ENCODE measurements at regions not wholly inside any gene's neighbourhood (a gene's known extent, or its start where the extent isn't known, plus 50 kb on each side); places are given as distances from the start of the nearest gene placed in this dataset.

GRCh38 chr1:83673312-83673711 is 325.6 kb downstream of the TTLL7 start (continued):
- TF ChIP-seq, protein P1, sequence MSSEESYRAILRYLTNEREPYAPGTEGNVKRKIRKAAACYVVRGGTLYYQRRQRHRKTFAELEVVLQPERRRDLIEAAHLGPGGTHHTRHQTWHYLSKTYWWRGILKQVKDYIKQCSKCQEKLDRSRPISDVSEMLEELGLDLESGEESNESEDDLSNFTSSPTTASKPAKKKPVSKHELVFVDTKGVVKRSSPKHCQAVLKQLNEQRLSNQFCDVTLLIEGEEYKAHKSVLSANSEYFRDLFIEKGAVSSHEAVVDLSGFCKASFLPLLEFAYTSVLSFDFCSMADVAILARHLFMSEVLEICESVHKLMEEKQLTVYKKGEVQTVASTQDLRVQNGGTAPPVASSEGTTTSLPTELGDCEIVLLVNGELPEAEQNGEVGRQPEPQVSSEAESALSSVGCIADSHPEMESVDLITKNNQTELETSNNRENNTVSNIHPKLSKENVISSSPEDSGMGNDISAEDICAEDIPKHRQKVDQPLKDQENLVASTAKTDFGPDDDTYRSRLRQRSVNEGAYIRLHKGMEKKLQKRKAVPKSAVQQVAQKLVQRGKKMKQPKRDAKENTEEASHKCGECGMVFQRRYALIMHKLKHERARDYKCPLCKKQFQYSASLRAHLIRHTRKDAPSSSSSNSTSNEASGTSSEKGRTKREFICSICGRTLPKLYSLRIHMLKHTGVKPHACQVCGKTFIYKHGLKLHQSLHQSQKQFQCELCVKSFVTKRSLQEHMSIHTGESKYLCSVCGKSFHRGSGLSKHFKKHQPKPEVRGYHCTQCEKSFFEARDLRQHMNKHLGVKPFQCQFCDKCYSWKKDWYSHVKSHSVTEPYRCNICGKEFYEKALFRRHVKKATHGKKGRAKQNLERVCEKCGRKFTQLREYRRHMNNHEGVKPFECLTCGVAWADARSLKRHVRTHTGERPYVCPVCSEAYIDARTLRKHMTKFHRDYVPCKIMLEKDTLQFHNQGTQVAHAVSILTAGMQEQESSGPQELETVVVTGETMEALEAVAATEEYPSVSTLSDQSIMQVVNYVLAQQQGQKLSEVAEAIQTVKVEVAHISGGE (CRISPR knock-in tag; IDR thresholded peaks at IDR 0.05), result no peak
- TF ChIP-seq SREBF2 (IDR thresholded peaks at IDR 0.05; ENCODE audit: low read length) (no peak), IRF5 (IDR thresholded peaks at IDR 0.05; ENCODE audit: borderline replicate concordance) (no peak), SMC3 (IDR thresholded peaks at IDR 0.05; ENCODE audit: borderline replicate concordance, low read length) (no peak), RB1 (IDR thresholded peaks at IDR 0.05; ENCODE audit: borderline replicate concordance) (no peak)

- no TSS peak for BruUV-seq (replicated peaks)
- CTCF ChIA-PET, result no interaction called here
- in situ Hi-C loops (cut with MboI) (no loop called here), intact Hi-C loops (cut with micrococcal nuclease; ENCODE audit: unreplicated experiment) (no loop called here)
- SMC1A ChIA-PET (ENCODE audit: uncharacterized antibody, unreplicated experiment), result no interaction called here
- no peak overlapping the region for H3K27ac ChIP-seq (ENCODE audit: control insufficient read depth, insufficient read depth)
- FAIRE-seq (no peak), ATAC-seq (no peak), DNase-seq (ENCODE audit: low read depth, low spot score) (no peak)
- no peak overlapping the region for H3K4me2 ChIP-seq (ENCODE audit: control insufficient read depth, insufficient read depth)
- no peaks in the 10 kb centered on the region for H3K79me2 ChIP-seq (ENCODE audit: control insufficient read depth, insufficient read depth, low read length)
- no peak overlapping the region for H3K9ac ChIP-seq (ENCODE audit: control insufficient read depth, insufficient read depth, low read length)
- RAD21 ChIA-PET (ENCODE audit: unreplicated experiment), result no interaction called here
- no peak overlapping the region for H3K4me3 ChIP-seq
- TF ChIP-seq SP1 (IDR thresholded peaks at IDR 0.05; ENCODE audit: low read depth, low read length) (no peak), ZNF217 (IDR thresholded peaks at IDR 0.05) (no peak), PAX8 (IDR thresholded peaks at IDR 0.05) (no peak)
- H2AFZ ChIP-seq (ENCODE audit: control insufficient read depth, low read depth, low read length), result no peak overlapping the region
- H3K36me3 ChIP-seq (ENCODE audit: control insufficient read depth in 2 of 2, insufficient read depth in 2 of 2, low read length in 1 of 2), result no peaks in the 10 kb centered on the region
- POLR2A ChIA-PET, result no interaction called here
- no peaks in the 10 kb centered on the region for H4K20me1 ChIP-seq (ENCODE audit: control insufficient read depth, insufficient read depth)
- H3K4me1 ChIP-seq (ENCODE audit: control insufficient read depth, insufficient read depth, low read length), result no peaks in the 10 kb centered on the region
- no peaks in the 10 kb centered on the region for H3K27me3 ChIP-seq (replicated peaks in 1 of 2; ENCODE audit: control insufficient read depth in 2 of 2, insufficient read depth in 2 of 2, low read length in 1 of 2)
- H3K9me3 ChIP-seq (replicated peaks; ENCODE audit: control insufficient read depth, insufficient read depth, low read length), result no peaks in the 10 kb centered on the region; the same call in 2 of the 3 replicates
Measured at GRCh38 chr1:83671586-83671985, 327.3 kb downstream of the TTLL7 start.
